Breast epithelium (tissue), 4 donors: ENCODE measurements at regions not wholly inside any gene's neighbourhood (a gene's known extent, or its start where the extent isn't known, plus 50 kb on each side); places are given as distances from the start of the nearest gene placed in this dataset.

Source experiments
- DNase-seq, 2 donors: peaks; one replicate each; pipeline ENCODE4 v3.0.0-alpha.2; 2019; ENCODE audit warnings: low spot score in 2 of 2
- H3K27ac ChIP-seq, 2 donors: fragments of 200-600 bp; sonication (generic) in 1 of 2; one replicate each; pipeline ENCODE4 v1.5.1; 2016 to 2019; ENCODE audit warnings: mild to moderate bottlenecking in 1 of 2
- H3K27me3 ChIP-seq, 2 donors: fragments of 200-600 bp; sonication (generic) in 1 of 2; one replicate each; pipeline versions ENCODE4 v1.5.1 to v1.6.0; 2017 to 2019; ENCODE audit warnings: control low read depth in 1 of 2, mild to moderate bottlenecking in 1 of 2
- H3K36me3 ChIP-seq: fragments of 200-600 bp; one replicate; pipeline ENCODE4 v1.5.1; 2019
- H3K4me1 ChIP-seq, 2 donors: fragments of 200-600 bp; sonication (generic); one replicate each; pipeline ENCODE4 v1.5.1; 2016 to 2019; ENCODE audit warnings: control low read depth in 1 of 2
- H3K4me3 ChIP-seq, 3 donors: fragments of 200-600 bp; sonication (generic); 1 replicate in 2 of 3; 2 replicates in 1 of 3; pipeline ENCODE4 v1.5.1; 2016 to 2019; ENCODE audit warnings: mild to moderate bottlenecking in 3 of 3, moderate library complexity in 2 of 3
- H3K9me3 ChIP-seq, 2 donors: fragments of 200-600 bp; sonication (generic) in 1 of 2; one replicate each; pipeline ENCODE4 v1.5.1; 2016 to 2019; ENCODE audit warnings: control low read depth in 1 of 2
- CTCF ChIP-seq, 3 donors: fragments of 450-650 bp; IDR thresholded peaks; one replicate each; pipeline ENCODE4 v1.5.1; 2016 to 2017; ENCODE audit warnings: antibody characterized with exemption in 3 of 3, mild to moderate bottlenecking in 3 of 3, moderate library complexity in 3 of 3
- POLR2A ChIP-seq: fragments of 450-650 bp; IDR thresholded peaks from one replicate; pipeline ENCODE4 v1.6.1; 2016; ENCODE audit warnings: antibody characterized with exemption, mild to moderate bottlenecking, moderate library complexity
- POLR2AphosphoS5 ChIP-seq, 3 donors: sonication (generic); formaldehyde crosslinking; IDR thresholded peaks; one replicate each; pipeline ENCODE4 v1.6.1; 2017; ENCODE audit warnings: antibody characterized with exemption in 3 of 3
- intact Hi-C: fragments of 100-400 bp; cut with DNase I; formaldehyde crosslinking; loops from one replicate; pipeline ENCODE4 v1.15.1; 2023; ENCODE audit warnings: low total_unique reads

- H3K4me3 ChIP-seq, result no peak overlapping the region
- TF ChIP-seq POLR2AphosphoS5 (IDR thresholded peaks at IDR 0.05), result no peak
- no peak for TF ChIP-seq CTCF (IDR thresholded peaks at IDR 0.05)
- no peak for TF ChIP-seq POLR2A
- intact Hi-C loops, result no loop called here
- H3K27ac ChIP-seq, result no peak overlapping the region
- no peak for DNase-seq
- no peaks in the 10 kb centered on the region for H3K36me3 ChIP-seq
- H3K9me3 ChIP-seq, result no peaks in the 10 kb centered on the region
- H3K27me3 ChIP-seq, result no peaks in the 10 kb centered on the region
- no peaks in the 10 kb centered on the region for H3K4me1 ChIP-seq
These were observed 110.9 kb downstream of the SLC24A2 start for GRCh38 chr9:19677924-19678323.

- Histone ChIP-seq H3K4me1 (no peaks in the 10 kb centered on the region), H3K27ac (no peak overlapping the region), H3K9me3 (no peaks in the 10 kb centered on the region), H3K27me3 (no peaks in the 10 kb centered on the region), H3K36me3 (no peaks in the 10 kb centered on the region), H3K4me3 (no peak overlapping the region)
- DNase-seq, result no peak
- TF ChIP-seq POLR2A (no peak), CTCF (IDR thresholded peaks at IDR 0.05) (no peak), POLR2AphosphoS5 (IDR thresholded peaks at IDR 0.05) (no peak)
- intact Hi-C loops, result no loop called here
These were observed 113.3 kb downstream of the SLC24A2 start for GRCh38 chr9:19675492-19675891.

- intact Hi-C loops, result no loop called here
- no peak overlapping the region for H3K4me3 ChIP-seq
- no peaks in the 10 kb centered on the region for H3K4me1 ChIP-seq
- DNase-seq, result no peak
- TF ChIP-seq POLR2AphosphoS5 (IDR thresholded peaks at IDR 0.05), result no peak
- TF ChIP-seq POLR2A, result no peak
- H3K36me3 ChIP-seq, result no peaks in the 10 kb centered on the region
- H3K9me3 ChIP-seq, result no peaks in the 10 kb centered on the region
- H3K27me3 ChIP-seq, result no peaks in the 10 kb centered on the region
- H3K27ac ChIP-seq, result no peak overlapping the region
These were observed 122.3 kb downstream of the SLC24A2 start for GRCh38 chr9:19666575-19666974.

- H3K4me1 ChIP-seq, result no peaks in the 10 kb centered on the region
- intact Hi-C loops, result no loop called here
- H3K9me3 ChIP-seq, result no peaks in the 10 kb centered on the region
- H3K4me3 ChIP-seq, result no peak overlapping the region
- DNase-seq, result no peak
- no peaks in the 10 kb centered on the region for H3K36me3 ChIP-seq
- TF ChIP-seq CTCF (IDR thresholded peaks at IDR 0.05) (no peak), POLR2AphosphoS5 (IDR thresholded peaks at IDR 0.05) (no peak), POLR2A (no peak)
- H3K27ac ChIP-seq, result no peak overlapping the region
- H3K27me3 ChIP-seq, result no peaks in the 10 kb centered on the region
These were observed 123.5 kb downstream of the SLC24A2 start for GRCh38 chr9:19665146-19665863.

GRCh38 chr9:19663570-19663969 lies 125.3 kb downstream of the SLC24A2 start:
- no peaks in the 10 kb centered on the region for H3K36me3 ChIP-seq
- TF ChIP-seq POLR2AphosphoS5 (IDR thresholded peaks at IDR 0.05) (no peak), CTCF (IDR thresholded peaks at IDR 0.05) (no peak), POLR2A (no peak)
- H3K9me3 ChIP-seq, result no peaks in the 10 kb centered on the region
- no peaks in the 10 kb centered on the region for H3K27me3 ChIP-seq
- no peaks in the 10 kb centered on the region for H3K4me1 ChIP-seq
- no peak overlapping the region for H3K27ac ChIP-seq
- intact Hi-C loops, result no loop called here
- H3K4me3 ChIP-seq, result no peak overlapping the region
- DNase-seq, result no peak
